ENCODE measurements at regions not wholly inside any gene's neighbourhood (a gene's known extent, or its start where the extent isn't known, plus 50 kb on each side); places are given as distances from the start of the nearest gene placed in this dataset.

DNA sequence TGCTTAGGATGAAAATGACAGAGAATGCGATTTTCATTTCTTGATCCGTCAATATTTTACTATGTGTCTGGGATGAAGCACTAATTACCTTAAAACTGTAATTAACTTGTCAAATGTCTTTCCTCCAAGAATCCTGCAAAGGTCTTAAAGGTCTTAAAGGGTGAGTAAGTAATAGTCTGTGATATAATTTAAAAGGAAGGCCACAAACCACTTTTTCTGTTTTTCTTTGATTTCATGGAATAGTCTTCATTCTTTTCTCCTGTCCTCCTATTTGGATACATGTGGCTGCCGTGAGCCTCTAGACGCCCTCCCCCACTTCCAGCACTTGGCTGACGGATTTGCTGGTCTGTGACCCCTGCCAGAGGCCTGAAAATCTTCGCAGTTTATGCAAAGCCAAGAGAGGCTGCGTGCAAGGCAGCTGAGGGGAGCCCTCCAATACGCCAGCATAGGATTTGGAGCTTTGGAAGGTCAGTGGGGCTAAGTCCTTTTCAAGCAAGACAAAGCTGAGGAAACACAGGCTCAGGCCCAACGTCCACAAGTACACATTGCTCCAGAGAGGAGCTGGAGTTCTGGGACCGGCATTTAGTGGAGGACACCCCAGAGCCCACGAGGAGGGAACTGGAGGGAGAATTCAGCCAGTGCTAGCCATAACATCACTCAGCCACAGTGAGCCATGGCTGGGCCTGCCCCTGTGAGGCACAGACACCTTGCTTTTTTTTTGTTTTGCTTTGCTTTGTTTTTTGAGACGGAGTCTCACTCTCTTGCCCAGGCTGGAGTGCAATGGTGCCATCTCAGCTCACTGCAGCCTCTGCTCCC is 382.6 kb downstream of the SMOC2 start:
- Histone ChIP-seq H3K4me1 (ENCODE audit: control insufficient read depth, low read depth, low read length) (peaks cover 4% of the 10 kb centered on the region), H2BK15ac (replicated peaks; ENCODE audit: low read depth) (no peak overlapping the region), H2BK5ac (ENCODE audit: low read length) (no peak overlapping the region), H3K79me2 (ENCODE audit: control insufficient read depth, insufficient read depth, low read length) (no peaks in the 10 kb centered on the region), H3K9ac (ENCODE audit: low read length) (no peak overlapping the region), H3K4ac (ENCODE audit: low read depth, low read length) (no peak overlapping the region), H3K36me3 (ENCODE audit: control insufficient read depth, insufficient read depth, low read length) (no peaks in the 10 kb centered on the region), H3K23ac (ENCODE audit: low read length) (no peak overlapping the region), H3K27ac (ENCODE audit: low read depth, low read length) (no peak overlapping the region), H3K56ac (ENCODE audit: low read length) (no peak overlapping the region), H3K27me3 (ENCODE audit: insufficient read depth, low read length, poor library complexity) (no peaks in the 10 kb centered on the region), H2BK120ac (ENCODE audit: low read depth, low read length) (no peak overlapping the region), H3K79me1 (ENCODE audit: low read length) (no peaks in the 10 kb centered on the region), H4K5ac (ENCODE audit: low read length) (no peak overlapping the region), H4K8ac (ENCODE audit: low read depth, low read length) (no peak overlapping the region), H3K18ac (ENCODE audit: low read length) (no peak overlapping the region), H3K4me2 (ENCODE audit: low read length) (no peak overlapping the region), H2AK5ac (ENCODE audit: low read length) (no peak overlapping the region), H3K4me3 (ENCODE audit: low read length) (no peak overlapping the region)
- DNase-seq: peak; percentile 65
- WGBS (ENCODE audit: extremely low coverage, insufficient coverage, low lambda C conversion rate): no CpG with 5 or more reads among the region's 12 CpGs

DNA sequence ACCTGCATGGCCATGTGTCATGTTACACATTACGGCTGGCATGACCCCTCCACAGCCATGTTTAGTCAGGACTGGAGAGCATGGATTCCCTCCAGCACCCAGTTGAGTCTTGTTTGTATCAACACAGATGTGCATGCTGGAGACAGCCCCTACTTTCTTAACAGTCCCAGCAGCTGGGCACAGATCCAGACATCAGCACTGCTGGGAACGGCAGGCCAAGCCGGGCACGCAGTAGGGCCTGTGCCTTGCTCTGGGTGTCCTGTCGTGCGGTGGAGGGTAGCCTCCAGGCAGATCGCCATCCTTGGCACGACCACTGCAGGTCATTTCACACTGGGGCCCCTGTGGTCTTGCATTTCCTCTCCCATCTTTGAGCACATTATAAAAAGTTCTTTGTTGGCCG is 381.4 kb downstream of the SMOC2 start:
- DNase-seq: no peak
- Histone ChIP-seq H3K4me1 (ENCODE audit: control insufficient read depth, low read depth, low read length) (peaks cover 4% of the 10 kb centered on the region), H3K56ac (ENCODE audit: low read length) (peak overlapping the region; percentile 25), H3K18ac (ENCODE audit: low read length) (no peak overlapping the region), H2BK120ac (ENCODE audit: low read depth, low read length) (no peak overlapping the region), H3K79me2 (ENCODE audit: control insufficient read depth, insufficient read depth, low read length) (no peaks in the 10 kb centered on the region), H3K4me3 (ENCODE audit: low read length) (no peak overlapping the region), H3K79me1 (ENCODE audit: low read length) (no peaks in the 10 kb centered on the region), H3K23ac (ENCODE audit: low read length) (no peak overlapping the region), H3K27me3 (ENCODE audit: insufficient read depth, low read length, poor library complexity) (no peaks in the 10 kb centered on the region), H3K4me2 (ENCODE audit: low read length) (no peak overlapping the region), H3K36me3 (ENCODE audit: control insufficient read depth, insufficient read depth, low read length) (no peaks in the 10 kb centered on the region), H2BK5ac (ENCODE audit: low read length) (no peak overlapping the region), H4K5ac (ENCODE audit: low read length) (no peak overlapping the region), H2BK15ac (replicated peaks; ENCODE audit: low read depth) (no peak overlapping the region), H2AK5ac (ENCODE audit: low read length) (no peak overlapping the region), H4K8ac (ENCODE audit: low read depth, low read length) (no peak overlapping the region), H3K4ac (ENCODE audit: low read depth, low read length) (no peak overlapping the region), H3K9ac (ENCODE audit: low read length) (no peak overlapping the region), H3K27ac (ENCODE audit: low read depth, low read length) (no peak overlapping the region)
- no CpG with 5 or more reads among the region's 9 CpGs for WGBS (ENCODE audit: extremely low coverage, insufficient coverage, low lambda C conversion rate)

DNA sequence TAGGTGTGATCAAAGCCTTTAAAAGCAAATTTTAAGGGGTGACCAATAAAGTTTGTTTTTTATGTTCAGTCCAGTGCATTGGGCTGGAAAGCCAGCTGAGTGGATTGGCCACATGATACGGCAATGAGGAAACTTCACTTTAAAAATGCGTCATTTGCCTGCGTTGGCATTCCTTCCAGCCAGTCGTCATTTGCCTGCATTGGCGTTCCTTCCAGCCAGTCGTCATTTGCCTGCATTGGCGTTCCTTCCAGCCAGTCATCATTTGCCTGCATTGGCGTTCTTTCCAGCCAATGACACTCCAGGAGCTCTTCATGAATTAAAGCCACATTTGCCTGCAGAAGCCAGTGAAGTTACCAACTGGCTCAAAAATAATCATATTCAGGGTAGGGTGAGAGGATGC is 378.6 kb downstream of the SMOC2 start:
- H3K9ac ChIP-seq (ENCODE audit: low read length): no peak overlapping the region
- no peaks in the 10 kb centered on the region for H3K79me1 ChIP-seq (ENCODE audit: low read length)
- H3K4me3 ChIP-seq (ENCODE audit: low read length): no peak overlapping the region
- no peak overlapping the region for H4K8ac ChIP-seq (ENCODE audit: low read depth, low read length)
- DNase-seq: no peak
- H3K27me3 ChIP-seq (ENCODE audit: insufficient read depth, low read length, poor library complexity): no peaks in the 10 kb centered on the region
- no peak overlapping the region for H4K5ac ChIP-seq (ENCODE audit: low read length)
- no peak overlapping the region for H3K4ac ChIP-seq (ENCODE audit: low read depth, low read length)
- no peak overlapping the region for H3K56ac ChIP-seq (ENCODE audit: low read length)
- no peak overlapping the region for H2BK120ac ChIP-seq (ENCODE audit: low read depth, low read length)
- no peak overlapping the region for H3K27ac ChIP-seq (ENCODE audit: low read depth, low read length)
- no peak overlapping the region for H3K4me2 ChIP-seq (ENCODE audit: low read length)
- no peaks in the 10 kb centered on the region for H3K79me2 ChIP-seq (ENCODE audit: control insufficient read depth, insufficient read depth, low read length)
- H3K18ac ChIP-seq (ENCODE audit: low read length): no peak overlapping the region
- no peak overlapping the region for H2BK15ac ChIP-seq (replicated peaks; ENCODE audit: low read depth)
- peaks cover under 1% of the 10 kb centered on the region for H3K4me1 ChIP-seq (ENCODE audit: control insufficient read depth, low read depth, low read length)
- H2BK5ac ChIP-seq (ENCODE audit: low read length): no peak overlapping the region
- no CpG with 5 or more reads among the region's 8 CpGs for WGBS (ENCODE audit: extremely low coverage, insufficient coverage, low lambda C conversion rate)
- no peaks in the 10 kb centered on the region for H3K36me3 ChIP-seq (ENCODE audit: control insufficient read depth, insufficient read depth, low read length)
- no peak overlapping the region for H2AK5ac ChIP-seq (ENCODE audit: low read length)
- no peak overlapping the region for H3K23ac ChIP-seq (ENCODE audit: low read length)

DNA sequence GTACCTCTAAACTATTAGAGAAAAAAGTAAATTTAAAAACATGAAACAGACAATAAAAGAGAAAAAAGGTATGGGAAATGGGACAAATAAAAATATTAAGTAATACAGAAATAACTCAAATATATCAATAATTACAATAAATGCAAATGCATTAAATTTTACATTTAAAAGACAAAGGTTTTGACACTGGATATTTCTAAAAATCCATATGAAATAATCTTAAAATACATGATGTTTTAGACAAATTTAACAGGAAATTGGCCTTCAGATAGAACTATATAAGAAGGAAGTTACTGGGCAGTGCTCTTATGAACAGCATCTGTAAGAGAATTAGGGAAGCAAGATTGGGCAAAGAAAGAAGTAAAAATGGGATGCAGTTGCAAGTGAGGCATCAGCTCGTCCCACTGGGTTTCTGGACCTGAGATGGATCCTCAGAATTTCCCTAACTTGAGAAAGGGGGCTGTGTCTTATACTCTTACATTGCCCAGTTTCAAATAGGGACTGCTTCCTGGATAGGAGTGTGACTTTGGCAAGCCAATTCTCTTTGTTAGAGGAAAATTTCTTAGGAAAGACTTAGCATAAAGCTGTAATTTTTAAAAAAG is 376.7 kb downstream of the SMOC2 start:
- no CpG with 5 or more reads among the region's 1 CpG for WGBS (ENCODE audit: extremely low coverage, insufficient coverage, low lambda C conversion rate)
- H4K5ac ChIP-seq (ENCODE audit: low read length): no peak overlapping the region
- no peak overlapping the region for H3K4ac ChIP-seq (ENCODE audit: low read depth, low read length)
- no peak overlapping the region for H2BK5ac ChIP-seq (ENCODE audit: low read length)
- no peaks in the 10 kb centered on the region for H3K79me1 ChIP-seq (ENCODE audit: low read length)
- H2BK120ac ChIP-seq (ENCODE audit: low read depth, low read length): no peak overlapping the region
- no peak overlapping the region for H2BK15ac ChIP-seq (replicated peaks; ENCODE audit: low read depth)
- H3K79me2 ChIP-seq (ENCODE audit: control insufficient read depth, insufficient read depth, low read length): no peaks in the 10 kb centered on the region
- H3K36me3 ChIP-seq (ENCODE audit: control insufficient read depth, insufficient read depth, low read length): no peaks in the 10 kb centered on the region
- H3K27ac ChIP-seq (ENCODE audit: low read depth, low read length): no peak overlapping the region
- no peak overlapping the region for H3K4me3 ChIP-seq (ENCODE audit: low read length)
- H3K4me2 ChIP-seq (ENCODE audit: low read length): no peak overlapping the region
- no peak overlapping the region for H3K56ac ChIP-seq (ENCODE audit: low read length)
- no peaks in the 10 kb centered on the region for H3K4me1 ChIP-seq (ENCODE audit: control insufficient read depth, low read depth, low read length)
- no peaks in the 10 kb centered on the region for H3K27me3 ChIP-seq (ENCODE audit: insufficient read depth, low read length, poor library complexity)
- no peak overlapping the region for H3K23ac ChIP-seq (ENCODE audit: low read length)
- no peak overlapping the region for H3K18ac ChIP-seq (ENCODE audit: low read length)
- H2AK5ac ChIP-seq (ENCODE audit: low read length): no peak overlapping the region
- no peak for DNase-seq
- no peak overlapping the region for H3K9ac ChIP-seq (ENCODE audit: low read length)
- no peak overlapping the region for H4K8ac ChIP-seq (ENCODE audit: low read depth, low read length)

DNA sequence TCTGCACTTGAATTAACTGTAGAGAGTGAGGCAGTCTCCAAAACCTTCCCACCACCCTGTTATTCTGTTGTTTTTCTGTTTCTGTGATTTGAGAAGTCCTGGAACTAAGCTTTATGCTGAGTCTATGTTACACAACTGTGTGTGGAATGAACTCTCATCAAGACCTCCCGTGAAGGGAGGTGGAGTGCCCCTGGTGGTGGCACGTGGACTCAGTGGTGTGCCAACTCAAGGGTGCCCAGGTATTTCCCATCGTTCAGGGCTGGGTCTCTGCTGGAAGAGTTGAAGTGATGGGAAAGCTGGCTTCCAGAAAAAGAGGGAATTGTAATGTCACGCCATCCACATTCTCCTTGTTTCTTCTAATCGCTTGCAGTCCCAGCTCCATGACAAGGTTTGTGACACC is 374.2 kb downstream of the SMOC2 start:
- H3K4me2 ChIP-seq (ENCODE audit: low read length): no peak overlapping the region
- H3K79me1 ChIP-seq (ENCODE audit: low read length): no peaks in the 10 kb centered on the region
- H2AK5ac ChIP-seq (ENCODE audit: low read length): no peak overlapping the region
- no peak overlapping the region for H3K9ac ChIP-seq (ENCODE audit: low read length)
- no peaks in the 10 kb centered on the region for H3K79me2 ChIP-seq (ENCODE audit: control insufficient read depth, insufficient read depth, low read length)
- no peak overlapping the region for H3K56ac ChIP-seq (ENCODE audit: low read length)
- no peak overlapping the region for H4K5ac ChIP-seq (ENCODE audit: low read length)
- H2BK5ac ChIP-seq (ENCODE audit: low read length): no peak overlapping the region
- no peak overlapping the region for H3K27ac ChIP-seq (ENCODE audit: low read depth, low read length)
- no peak overlapping the region for H2BK15ac ChIP-seq (replicated peaks; ENCODE audit: low read depth)
- no peaks in the 10 kb centered on the region for H3K4me1 ChIP-seq (ENCODE audit: control insufficient read depth, low read depth, low read length)
- H3K18ac ChIP-seq (ENCODE audit: low read length): no peak overlapping the region
- H3K36me3 ChIP-seq (ENCODE audit: control insufficient read depth, insufficient read depth, low read length): no peaks in the 10 kb centered on the region
- no peak for DNase-seq
- H3K4ac ChIP-seq (ENCODE audit: low read depth, low read length): no peak overlapping the region
- H2BK120ac ChIP-seq (ENCODE audit: low read depth, low read length): no peak overlapping the region
- H3K4me3 ChIP-seq (ENCODE audit: low read length): no peak overlapping the region
- H3K27me3 ChIP-seq (ENCODE audit: insufficient read depth, low read length, poor library complexity): no peaks in the 10 kb centered on the region
- no peak overlapping the region for H3K23ac ChIP-seq (ENCODE audit: low read length)
- no peak overlapping the region for H4K8ac ChIP-seq (ENCODE audit: low read depth, low read length)
- no CpG with 5 or more reads among the region's 5 CpGs for WGBS (ENCODE audit: extremely low coverage, insufficient coverage, low lambda C conversion rate)
